HG02642 (cell line): ENCODE measurements at regions not wholly inside any gene's neighbourhood (a gene's known extent, or its start where the extent isn't known, plus 50 kb on each side); places are given as distances from the start of the nearest gene placed in this dataset.
"Not testable (repeated sequence)": the region's sequence is repeated elsewhere in the genome, so short reads cannot be mapped to it uniquely, and the experiment has no call there.

ENCODE experiments used
- ATAC-seq: cut with Tn5 transposase; IDR thresholded peaks from one replicate; pipeline ENCODE4 v1.9.1; 2021; ENCODE audit warnings: mild to moderate bottlenecking; ENCODE audit not compliant: unreplicated experiment, poor library complexity

DNA sequence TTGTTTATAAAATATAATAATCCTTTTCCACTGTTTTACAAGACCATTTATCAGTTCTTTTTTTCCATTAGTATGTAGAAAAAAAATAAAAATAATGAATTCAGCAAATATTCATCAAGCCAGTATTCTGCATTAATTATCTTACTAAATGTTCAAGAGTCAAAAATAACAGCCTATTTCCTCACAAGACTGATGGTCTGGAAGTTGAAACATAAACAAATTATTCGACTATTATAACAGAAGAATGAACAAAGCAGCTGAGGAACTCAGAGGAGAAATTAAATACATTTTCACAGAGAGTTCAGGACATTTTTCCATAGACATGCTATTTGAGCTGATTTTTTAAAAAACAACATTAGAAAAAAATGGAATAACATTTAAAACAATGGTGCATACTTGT lies 2594.8 kb downstream of the ARAP2 start:
- ATAC-seq, result no peak

GRCh38 chr4:33650036-33650435 lies 2594.3 kb downstream of the ARAP2 start:
- no peak for ATAC-seq

GRCh38 chr4:33658971-33659370 lies 2585.3 kb downstream of the ARAP2 start:
- no peak for ATAC-seq

DNA sequence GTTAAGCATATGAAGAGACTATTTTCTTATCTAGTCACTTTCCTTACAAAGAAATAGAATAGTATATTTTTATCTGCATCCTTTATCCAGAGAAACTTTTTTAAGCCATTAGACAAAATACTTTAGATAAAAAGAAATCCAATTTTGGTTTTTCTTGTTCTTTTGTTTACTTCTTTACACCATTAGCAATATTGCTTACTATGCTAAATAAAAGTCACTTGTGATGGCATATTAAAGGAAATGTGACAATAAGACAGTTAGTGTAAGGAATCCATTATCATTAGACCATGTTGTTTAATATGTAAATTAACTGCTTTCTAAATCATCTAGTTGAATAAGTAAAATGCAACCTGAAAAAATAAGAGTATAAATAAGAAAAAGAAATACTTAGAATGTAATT lies 2582.7 kb downstream of the ARAP2 start:
- no peak for ATAC-seq

GRCh38 chr4:33685939-33686338 lies 2558.4 kb downstream of the ARAP2 start:
- ATAC-seq, result no peak

DNA sequence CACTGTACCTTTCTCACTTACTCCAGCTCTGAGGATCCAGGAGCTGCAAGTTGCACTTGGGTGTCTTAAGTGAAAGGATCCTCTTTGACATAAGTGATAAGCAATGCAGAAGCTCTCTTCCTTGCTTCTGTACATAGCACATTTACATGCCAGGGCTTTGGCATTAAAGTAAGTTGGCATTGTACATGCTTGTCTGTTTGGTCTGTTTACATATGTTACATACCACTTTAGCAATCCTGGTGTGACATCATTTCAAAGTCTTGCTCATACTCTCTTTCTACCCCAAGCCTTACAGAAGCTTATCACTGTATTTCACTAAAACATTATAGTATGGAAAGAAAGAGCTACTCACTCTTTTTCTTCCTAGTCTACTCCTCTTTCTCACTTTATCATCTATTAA lies 2548.3 kb downstream of the ARAP2 start:
- ATAC-seq, result no peak

DNA sequence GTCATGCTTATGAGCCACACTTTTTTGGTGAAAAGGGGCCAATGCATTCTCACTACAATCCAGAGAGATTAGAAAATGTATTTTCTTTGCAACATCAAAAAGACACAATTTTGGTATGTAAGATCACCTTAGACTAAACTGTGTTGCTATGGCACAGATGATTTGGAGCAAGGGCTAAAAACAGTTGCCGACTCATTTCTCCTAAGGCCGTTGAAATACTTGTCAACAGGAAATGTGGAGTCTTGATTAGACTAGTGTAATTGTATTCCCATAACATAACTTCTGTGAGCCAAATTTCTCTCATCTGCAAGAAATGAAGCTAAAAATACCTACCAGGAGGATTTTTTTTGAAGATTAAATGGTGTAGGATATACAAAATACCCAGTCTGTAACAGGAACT lies 2547.7 kb downstream of the ARAP2 start:
- ATAC-seq, result no peak

- ATAC-seq, result no peak
Measured at GRCh38 chr4:33709247-33709646, 2535.1 kb downstream of the ARAP2 start.

DNA sequence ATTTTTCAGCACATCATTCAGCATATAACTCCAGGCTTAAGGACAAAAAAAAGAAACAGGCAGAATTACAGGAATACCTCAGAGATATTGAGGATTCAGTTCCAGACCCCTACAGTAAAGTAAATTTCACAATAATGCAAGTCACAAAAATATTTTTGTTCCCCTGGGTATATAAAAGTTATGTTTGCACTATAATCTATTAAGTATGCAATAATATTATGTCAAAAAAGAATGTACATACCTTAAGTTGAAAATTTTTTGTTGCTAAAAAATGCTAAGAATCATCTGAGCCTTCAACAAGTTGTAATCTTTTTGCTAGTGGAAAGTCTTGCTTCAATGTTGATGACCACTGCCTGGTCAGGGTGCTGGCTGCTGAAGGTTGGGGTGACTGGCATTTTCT lies 2532.5 kb downstream of the ARAP2 start:
- no peak for ATAC-seq

DNA sequence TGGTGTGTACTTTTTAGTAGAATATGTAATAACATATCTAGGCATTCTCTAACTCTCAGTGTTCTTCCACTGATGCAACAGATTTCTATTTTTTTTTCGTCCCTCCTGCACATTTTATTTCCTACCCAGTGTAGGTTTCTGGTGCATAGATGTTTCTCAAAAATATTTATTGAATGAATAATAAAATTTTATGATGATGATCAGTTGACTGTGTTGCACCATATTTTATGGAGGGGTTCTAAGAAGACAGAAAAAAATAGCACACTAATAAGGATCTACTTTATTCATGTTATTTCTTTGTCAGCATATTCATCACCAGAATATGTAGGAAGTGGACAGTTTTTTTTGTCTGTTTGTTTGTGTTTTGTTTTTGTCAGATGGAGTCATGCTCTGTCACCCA lies 2529.3 kb downstream of the ARAP2 start:
- no peak for ATAC-seq

GRCh38 chr4:33715841-33716395 lies 2528.4 kb downstream of the ARAP2 start:
- ATAC-seq, result no peak

DNA sequence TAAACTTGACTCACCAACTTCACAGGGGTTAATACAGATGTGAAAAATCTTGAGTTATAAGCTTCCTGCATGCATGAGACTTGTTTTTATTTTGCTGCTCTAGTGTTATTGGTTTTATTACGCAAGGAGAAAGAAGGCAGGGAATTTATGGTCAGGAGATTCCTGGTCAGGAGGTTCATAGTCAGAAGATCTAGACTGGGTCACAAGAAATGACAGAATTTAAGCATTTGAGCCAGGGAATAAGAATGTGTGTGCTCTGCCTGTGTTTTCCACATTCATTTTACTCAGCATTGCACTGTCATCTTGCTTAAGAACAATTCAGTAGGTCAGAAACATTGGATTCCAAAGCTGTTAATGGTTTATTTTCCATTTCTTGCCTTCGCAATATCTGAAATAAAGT lies 2522.1 kb downstream of the ARAP2 start:
- ATAC-seq, result no peak

- ATAC-seq, result no peak
Measured at GRCh38 chr4:33722800-33723516, 2521.4 kb downstream of the ARAP2 start.

DNA sequence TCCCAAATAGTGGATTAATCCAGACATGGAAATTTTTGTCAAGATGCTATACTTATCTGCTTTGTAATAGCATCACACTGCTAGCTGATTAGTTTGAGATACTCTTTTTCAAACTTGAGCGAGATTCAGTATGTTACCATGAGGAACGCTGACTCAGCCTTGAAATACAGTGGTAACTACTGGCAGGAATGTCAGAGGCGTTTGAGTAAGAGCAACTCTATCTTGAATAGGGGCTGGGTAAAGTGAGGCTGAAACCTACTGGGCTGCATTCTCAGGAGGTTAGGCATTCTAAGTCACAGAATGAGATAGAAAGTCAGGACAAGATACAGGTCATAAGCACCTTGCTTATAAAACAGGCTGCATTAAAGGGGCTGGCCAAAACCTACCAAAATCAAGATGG lies 2519.6 kb downstream of the ARAP2 start:
- no peak for ATAC-seq

DNA sequence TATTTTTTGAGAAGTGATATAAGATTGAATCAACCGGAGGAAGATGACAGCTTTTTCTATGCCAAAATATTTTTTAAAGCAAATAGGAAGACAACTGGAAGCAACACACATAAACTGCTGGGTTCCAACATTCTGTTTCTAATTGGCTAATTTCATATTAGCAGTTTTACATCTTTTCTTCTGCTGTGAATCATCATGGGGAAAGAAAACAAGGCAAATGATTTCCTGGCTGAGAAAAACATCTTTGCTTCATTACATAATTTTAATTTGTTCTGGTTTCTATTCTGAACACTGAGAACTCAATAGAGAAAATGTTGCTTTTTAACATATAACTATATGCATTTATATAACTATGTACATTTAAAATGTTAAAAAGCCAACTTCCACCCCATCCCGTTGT lies 2518.5 kb downstream of the ARAP2 start:
- no peak for ATAC-seq

GRCh38 chr4:33737726-33738125 lies 2506.6 kb downstream of the ARAP2 start:
- ATAC-seq, result no peak

- ATAC-seq, result no peak
Measured at GRCh38 chr4:33739884-33740632, 2504.3 kb downstream of the ARAP2 start.

GRCh38 chr4:33740871-33741270 lies 2503.4 kb downstream of the ARAP2 start:
- not testable (repeated sequence) for ATAC-seq

DNA sequence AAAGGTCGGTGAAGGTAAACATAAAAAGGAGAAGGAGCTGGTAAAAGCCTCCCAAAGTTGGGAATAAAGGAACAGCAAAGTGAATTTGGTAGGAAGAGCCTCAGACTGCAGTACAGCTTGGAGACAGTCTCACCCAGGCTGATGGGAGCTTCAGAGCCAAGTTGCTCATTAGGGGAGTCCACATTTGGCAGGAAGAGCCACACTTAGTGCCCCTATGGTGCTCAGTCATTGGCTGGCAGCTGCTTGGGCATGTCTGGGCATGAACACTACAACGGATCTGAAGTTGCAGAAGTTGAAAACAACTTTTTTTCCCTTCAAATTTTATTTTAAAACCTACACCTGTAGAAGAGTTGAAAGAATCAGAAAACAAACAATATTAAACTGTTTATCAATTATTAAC lies 2497.3 kb downstream of the ARAP2 start:
- peak; percentile 55 for ATAC-seq

DNA sequence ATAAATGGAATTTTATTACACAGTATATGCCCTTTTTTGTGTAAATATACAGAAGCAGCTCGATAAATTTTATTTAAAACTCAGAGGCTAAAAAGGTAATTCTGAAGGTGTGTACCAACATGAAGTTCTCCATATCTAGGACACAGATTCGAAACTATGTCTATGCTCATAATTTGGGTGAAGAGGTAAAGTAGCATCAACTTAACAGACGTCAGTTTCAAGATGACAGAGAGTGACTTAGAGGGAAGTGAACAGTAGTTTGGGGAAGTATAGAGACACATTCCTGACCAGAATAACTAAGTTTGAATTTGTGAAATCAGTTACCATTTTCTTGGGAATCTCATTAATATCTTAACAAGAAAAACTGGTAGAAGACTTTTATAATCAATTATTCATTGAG lies 2493.3 kb downstream of the ARAP2 start:
- no peak for ATAC-seq

DNA sequence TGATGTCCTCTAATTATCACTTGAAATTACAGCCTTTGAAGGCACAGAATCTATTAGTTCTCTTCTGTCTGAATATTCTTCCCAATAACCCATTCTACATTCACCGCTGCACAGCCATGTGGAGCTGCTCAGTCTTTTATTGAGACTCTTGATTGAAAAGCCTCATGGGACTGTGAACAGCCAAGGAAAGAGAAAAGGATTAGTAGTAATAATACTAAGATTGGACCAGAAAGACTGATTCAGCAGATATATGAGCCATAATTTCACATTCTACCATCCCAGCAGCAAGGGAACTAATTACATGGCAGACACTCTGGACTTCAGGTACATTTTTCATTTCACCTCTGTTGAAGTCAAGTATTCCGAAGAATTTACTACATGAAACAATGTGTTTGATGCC lies 2471.7 kb downstream of the ARAP2 start:
- ATAC-seq, result no peak
